ENCODE measurements at regions not wholly inside any gene's neighbourhood (a gene's known extent, or its start where the extent isn't known, plus 50 kb on each side); places are given as distances from the start of the nearest gene placed in this dataset.

- no peak for TF ChIP-seq CTCF (IDR thresholded peaks at IDR 0.05; ENCODE audit: low read depth, low read length, missing control alignments)
- Histone ChIP-seq H3K36me3 (replicated peaks) (no peaks in the 10 kb centered on the region), H3K27me3 (replicated peaks) (no peaks in the 10 kb centered on the region), H3K27ac (no peak overlapping the region), H3K4me3 (ENCODE audit: low read depth, low read length) (no peak overlapping the region)
- in situ Hi-C loops (cut with HindIII; ENCODE audit: low pct_ligation_motif_present, low sequenced_read_pairs): no loop called here
- no peak for DNase-seq
Observed at GRCh38 chr18:47404845-47405244, 153.4 kb upstream of the SKOR2 start.

DNA sequence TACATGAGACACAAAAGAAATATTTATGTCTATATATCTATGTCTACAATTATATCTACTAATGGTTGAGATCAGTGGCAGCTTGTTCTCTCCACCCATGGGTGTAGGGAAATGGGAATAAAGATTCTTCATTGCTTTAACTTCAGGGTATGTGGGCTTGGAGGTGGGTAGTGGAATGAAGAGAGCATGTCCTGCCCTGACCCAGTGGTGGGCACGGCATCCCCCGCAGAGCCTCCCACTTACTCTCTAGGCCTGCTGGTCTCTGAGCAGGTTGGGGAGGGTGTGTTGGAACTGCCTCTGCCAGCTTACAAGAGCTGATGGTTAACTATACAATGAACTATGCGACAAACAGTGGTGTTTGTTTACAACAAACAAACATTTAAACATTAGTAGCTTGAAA lies 152.5 kb upstream of the SKOR2 start:
- Histone ChIP-seq H3K27me3 (replicated peaks) (no peaks in the 10 kb centered on the region), H3K36me3 (replicated peaks) (no peaks in the 10 kb centered on the region), H3K4me3 (ENCODE audit: low read depth, low read length) (no peak overlapping the region), H3K27ac (no peak overlapping the region)
- in situ Hi-C loops (cut with HindIII; ENCODE audit: low pct_ligation_motif_present, low sequenced_read_pairs): no loop called here
- no peak for TF ChIP-seq CTCF (IDR thresholded peaks at IDR 0.05; ENCODE audit: low read depth, low read length, missing control alignments)
- no peak for DNase-seq

GRCh38 chr18:47403317-47403716 lies 151.9 kb upstream of the SKOR2 start:
- Histone ChIP-seq H3K36me3 (replicated peaks) (no peaks in the 10 kb centered on the region), H3K27ac (no peak overlapping the region), H3K27me3 (replicated peaks) (no peaks in the 10 kb centered on the region), H3K4me3 (ENCODE audit: low read depth, low read length) (no peak overlapping the region)
- no peak for DNase-seq
- in situ Hi-C loops (cut with HindIII; ENCODE audit: low pct_ligation_motif_present, low sequenced_read_pairs): no loop called here
- no peak for TF ChIP-seq CTCF (IDR thresholded peaks at IDR 0.05; ENCODE audit: low read depth, low read length, missing control alignments)

GRCh38 chr18:47399475-47399874 lies 148.0 kb upstream of the SKOR2 start:
- Histone ChIP-seq H3K36me3 (replicated peaks) (no peaks in the 10 kb centered on the region), H3K27ac (no peak overlapping the region), H3K27me3 (replicated peaks) (no peaks in the 10 kb centered on the region), H3K4me3 (ENCODE audit: low read depth, low read length) (no peak overlapping the region)
- no peak for TF ChIP-seq CTCF (IDR thresholded peaks at IDR 0.05; ENCODE audit: low read depth, low read length, missing control alignments)
- in situ Hi-C loops (cut with HindIII; ENCODE audit: low pct_ligation_motif_present, low sequenced_read_pairs): no loop called here
- DNase-seq: no peak

- no peak for DNase-seq
- Histone ChIP-seq H3K36me3 (replicated peaks) (no peaks in the 10 kb centered on the region), H3K27ac (no peak overlapping the region), H3K27me3 (replicated peaks) (no peaks in the 10 kb centered on the region), H3K4me3 (ENCODE audit: low read depth, low read length) (no peak overlapping the region)
- in situ Hi-C loops (cut with HindIII; ENCODE audit: low pct_ligation_motif_present, low sequenced_read_pairs): no loop called here
- no peak for TF ChIP-seq CTCF (IDR thresholded peaks at IDR 0.05; ENCODE audit: low read depth, low read length, missing control alignments)
Observed at GRCh38 chr18:47397671-47398319, 146.3 kb upstream of the SKOR2 start.

DNA sequence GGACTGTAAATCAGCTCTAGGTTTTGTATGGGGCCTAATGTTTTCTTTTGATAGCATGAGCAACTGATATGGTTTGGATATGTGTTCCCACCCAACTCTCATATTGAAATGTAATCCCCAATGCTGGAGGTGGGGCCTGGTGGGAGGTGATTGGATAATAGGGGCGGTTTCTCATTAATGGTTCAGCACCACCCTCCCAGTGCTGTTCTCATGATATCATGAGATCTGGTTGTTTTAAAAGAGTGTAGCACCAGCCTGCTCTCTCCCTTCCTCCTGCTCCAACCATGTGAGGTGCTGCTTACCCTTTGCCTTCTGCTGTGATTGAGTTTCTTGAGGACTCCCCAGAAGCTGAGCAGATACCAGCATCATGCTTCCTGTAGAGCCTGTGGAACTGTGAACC lies 140.2 kb upstream of the SKOR2 start:
- in situ Hi-C loops (cut with HindIII; ENCODE audit: low pct_ligation_motif_present, low sequenced_read_pairs): no loop called here
- no peak for DNase-seq
- H3K4me3 ChIP-seq (ENCODE audit: low read depth, low read length): no peak overlapping the region
- TF ChIP-seq CTCF (IDR thresholded peaks at IDR 0.05; ENCODE audit: low read depth, low read length, missing control alignments): no peak
- no peak overlapping the region for H3K27ac ChIP-seq
- H3K36me3 ChIP-seq (replicated peaks): no peaks in the 10 kb centered on the region
- no peaks in the 10 kb centered on the region for H3K27me3 ChIP-seq (replicated peaks)
